CD4-positive, alpha-beta T cell treated with Interleukin-4 for 4 hours (primary cell): ENCODE measurements at regions not wholly inside any gene's neighbourhood (a gene's known extent, or its start where the extent isn't known, plus 50 kb on each side); places are given as distances from the start of the nearest gene placed in this dataset.

Experiments used
- DNase-seq: peaks from one replicate; pipeline ENCODE4 v3.0.0-alpha.2; 2020

- no peak for DNase-seq
These were observed 218.3 kb downstream of the RBFOX3 start for GRCh38 chr17:79392598-79392997.

- DNase-seq = peak; percentile 46
These were observed 219.2 kb downstream of the RBFOX3 start for GRCh38 chr17:79391376-79392233.

GRCh38 chr17:79389896-79390295 is 221.0 kb downstream of the RBFOX3 start:
- DNase-seq = no peak

GRCh38 chr17:79388556-79389295 is 222.1 kb downstream of the RBFOX3 start:
- no peak for DNase-seq

GRCh38 chr17:79387783-79388182 is 223.1 kb downstream of the RBFOX3 start:
- DNase-seq = no peak

GRCh38 chr17:79385962-79386563 is 224.8 kb downstream of the RBFOX3 start:
- no peak for DNase-seq

GRCh38 chr17:79382313-79382712 is 228.5 kb downstream of the RBFOX3 start:
- no peak for DNase-seq

- no peak for DNase-seq
These were observed 231.0 kb downstream of the RBFOX3 start for GRCh38 chr17:79379700-79380445.

- DNase-seq = no peak
These were observed 233.5 kb downstream of the RBFOX3 start for GRCh38 chr17:79377230-79377786.

- no peak for DNase-seq
These were observed 236.0 kb downstream of the RBFOX3 start for GRCh38 chr17:79374807-79375206.

- no peak for DNase-seq
These were observed 236.7 kb downstream of the RBFOX3 start for GRCh38 chr17:79374087-79374689.

GRCh38 chr17:79372470-79373238 is 238.2 kb downstream of the RBFOX3 start:
- DNase-seq = no peak

GRCh38 chr17:79371984-79372383 is 238.9 kb downstream of the RBFOX3 start:
- DNase-seq = no peak

GRCh38 chr17:79370594-79370993 is 240.3 kb downstream of the RBFOX3 start:
- DNase-seq = no peak

- DNase-seq = no peak
These were observed 240.7 kb downstream of the RBFOX3 start for GRCh38 chr17:79370126-79370525.

GRCh38 chr17:79369532-79369931 is 241.3 kb downstream of the RBFOX3 start:
- DNase-seq = no peak

- no peak for DNase-seq
These were observed 241.8 kb downstream of the RBFOX3 start for GRCh38 chr17:79369001-79369400.

GRCh38 chr17:79368521-79368920 is 242.3 kb downstream of the RBFOX3 start:
- DNase-seq = no peak

GRCh38 chr17:79366988-79367571 is 243.8 kb downstream of the RBFOX3 start:
- no peak for DNase-seq

- DNase-seq = no peak
These were observed 244.7 kb downstream of the RBFOX3 start for GRCh38 chr17:79365836-79366770.
